GM23338 (cell line): ENCODE measurements at regions not wholly inside any gene's neighbourhood (a gene's known extent, or its start where the extent isn't known, plus 50 kb on each side); places are given as distances from the start of the nearest gene placed in this dataset.

Source experiments
- ATAC-seq: fragments of 200-7000 bp; cut with Tn5 transposase; 3 replicates; pipeline ENCODE4 v1.9.1; 2020
- DNase-seq: peaks from one replicate; pipeline ENCODE4 v3.0.0-alpha.2; 2015; ENCODE audit warnings: low spot score
- H2AFZ ChIP-seq: fragments of 200-600 bp; sonication (generic); 2 replicates; pipeline ENCODE4 v1.8.0; 2016; ENCODE audit warnings: antibody characterized with exemption, mild to moderate bottlenecking, moderate library complexity
- H3F3A ChIP-seq: fragments of 200-600 bp; sonication (generic); replicated peaks from 2 replicates; pipeline ENCODE4 v1.8.0; 2017; ENCODE audit warnings: antibody characterized with exemption, mixed run types, low read depth
- H3K27ac ChIP-seq: fragments of 200-600 bp; sonication (generic); 2 replicates; pipeline ENCODE4 v1.6.1; 2016; ENCODE audit warnings: low read depth
- H3K27me3 ChIP-seq: fragments of 200-600 bp; sonication (generic); 2 replicates; pipeline ENCODE4 v1.8.0; 2016; ENCODE audit warnings: mild to moderate bottlenecking, mixed run types, moderate library complexity; ENCODE audit not compliant: insufficient read depth
- H3K36me3 ChIP-seq: fragments of 200-600 bp; sonication (generic); 2 replicates; pipeline ENCODE4 v1.8.0; 2016; ENCODE audit warnings: mild to moderate bottlenecking; ENCODE audit not compliant: insufficient read depth
- H3K4me1 ChIP-seq: fragments of 200-600 bp; sonication (generic); 2 replicates; pipeline ENCODE4 v1.8.0; 2016; ENCODE audit warnings: mild to moderate bottlenecking, moderate library complexity; ENCODE audit not compliant: insufficient read depth
- H3K4me2 ChIP-seq: fragments of 200-600 bp; sonication (generic); 2 replicates; pipeline ENCODE4 v1.7.1; 2017; ENCODE audit warnings: mixed run types
- H3K4me3 ChIP-seq: fragments of 200-600 bp; sonication (generic); 2 replicates; pipeline ENCODE4 v1.6.1; 2016; ENCODE audit warnings: mixed run types
- H3K79me2 ChIP-seq: fragments of 200-600 bp; sonication (generic); replicated peaks from 2 replicates; pipeline ENCODE4 v1.8.0; 2017; ENCODE audit warnings: mild to moderate bottlenecking; ENCODE audit not compliant: insufficient read depth
- H3K9me2 ChIP-seq: fragments of 200-600 bp; sonication (generic); 2 replicates; pipeline ENCODE4 v1.8.0; 2017; ENCODE audit not compliant: insufficient read depth
- H4K20me1 ChIP-seq: fragments of 200-600 bp; sonication (generic); replicated peaks from 2 replicates; pipeline ENCODE4 v1.8.0; 2017; ENCODE audit warnings: mild to moderate bottlenecking; ENCODE audit not compliant: insufficient read depth
- H3K27ac Mint-ChIP-seq: 2 replicates; pipeline ENCODE4 v1.8.0; 2020; ENCODE audit warnings: inconsistent platforms, mild to moderate bottlenecking, moderate library complexity, mixed read lengths
- H3K27me3 Mint-ChIP-seq: 3 replicates; pipeline ENCODE4 v1.8.0; 2022; ENCODE audit warnings: low read depth, mild to moderate bottlenecking, moderate library complexity, mixed read lengths, inconsistent platforms; ENCODE audit not compliant: insufficient read depth, poor library complexity
- H3K36me3 Mint-ChIP-seq: 3 replicates; pipeline ENCODE4 v1.8.0; 2021; ENCODE audit warnings: low read depth, mild to moderate bottlenecking, inconsistent platforms, moderate library complexity, mixed read lengths
- H3K4me1 Mint-ChIP-seq: 3 replicates; pipeline ENCODE4 v1.8.0; 2020; ENCODE audit warnings: mild to moderate bottlenecking, inconsistent platforms, mixed read lengths
- H3K4me3 Mint-ChIP-seq: 3 replicates; pipeline ENCODE4 v1.8.0; 2021; ENCODE audit warnings: moderate library complexity, mild to moderate bottlenecking, inconsistent platforms, mixed read lengths
- H3K9me3 Mint-ChIP-seq: 3 replicates; pipeline ENCODE4 v1.8.0; 2020; ENCODE audit warnings: moderate library complexity, mild to moderate bottlenecking, inconsistent platforms, mixed read lengths
- CREB1 ChIP-seq: fragments of 250-450 bp; sonication (Bioruptor Pico); IDR thresholded peaks from 2 replicates; pipeline ENCODE4 v1.5.0; 2020; ENCODE audit warnings: low read depth, mild to moderate bottlenecking, moderate library complexity
- EZH2 ChIP-seq: fragments of 200-600 bp; sonication (generic); IDR thresholded peaks from one replicate; pipeline ENCODE4 v1.8.0; 2017; ENCODE audit warnings: antibody characterized with exemption, mild to moderate bottlenecking, low read depth; ENCODE audit not compliant: unreplicated experiment
- EZH2phosphoT487 ChIP-seq: fragments of 200-600 bp; sonication (generic); IDR thresholded peaks from one replicate; pipeline ENCODE4 v1.8.1; 2018; ENCODE audit warnings: antibody characterized with exemption; ENCODE audit not compliant: unreplicated experiment
- JUNB ChIP-seq: IDR thresholded peaks from one replicate; pipeline ENCODE4 v1.6.1; 2016; ENCODE audit warnings: antibody characterized with exemption; ENCODE audit not compliant: unreplicated experiment
- NANOG ChIP-seq: IDR thresholded peaks from 2 replicates; pipeline ENCODE4 v1.6.1; 2016; ENCODE audit warnings: antibody characterized with exemption, borderline replicate concordance
- POLR2AphosphoS5 ChIP-seq: IDR thresholded peaks from 2 replicates; pipeline ENCODE4 v1.6.1; 2016; ENCODE audit warnings: antibody characterized with exemption, low read depth
- STAT1 ChIP-seq: IDR thresholded peaks from one replicate; pipeline ENCODE4 v1.6.1; 2016; ENCODE audit warnings: antibody characterized with exemption; ENCODE audit not compliant: unreplicated experiment
- ZNF114 ChIP-seq: fragments of 250-450 bp; sonication (Bioruptor Pico); IDR thresholded peaks from 2 replicates; pipeline ENCODE4 v1.5.0; 2020; ENCODE audit warnings: mild to moderate bottlenecking, moderate library complexity
- ZNF331 ChIP-seq: fragments of 250-450 bp; sonication (Bioruptor Pico); IDR thresholded peaks from 2 replicates; pipeline ENCODE4 v1.5.0; 2020; ENCODE audit warnings: low read depth, mild to moderate bottlenecking, moderate library complexity
- TF ChIP-seq, protein P1 (sequence below), 2 experiments: fragments of 200-600 bp in 1 of 2; sonication (generic) in 1 of 2; conservative IDR thresholded peaks; 2 replicates each; pipeline versions ENCODE4 v1.5.1 to v1.6.1; 2016 to 2017; ENCODE audit warnings: antibody characterized with exemption in 2 of 2, low read depth in 2 of 2, mild to moderate bottlenecking in 2 of 2, moderate library complexity in 1 of 2
- TF ChIP-seq, protein P2 (sequence below): fragments of 250-450 bp; sonication (Bioruptor Pico); IDR thresholded peaks from 2 replicates; pipeline ENCODE4 v1.5.0; 2020; ENCODE audit warnings: mild to moderate bottlenecking, moderate library complexity
- TF ChIP-seq, protein P3 (sequence below): IDR thresholded peaks from 2 replicates; pipeline ENCODE4 v1.6.1; 2016; ENCODE audit warnings: antibody characterized with exemption
- TF ChIP-seq, protein P4 (sequence below): IDR thresholded peaks from one replicate; pipeline ENCODE4 v1.6.1; 2018; ENCODE audit warnings: antibody characterized with exemption; ENCODE audit not compliant: unreplicated experiment

DNA sequence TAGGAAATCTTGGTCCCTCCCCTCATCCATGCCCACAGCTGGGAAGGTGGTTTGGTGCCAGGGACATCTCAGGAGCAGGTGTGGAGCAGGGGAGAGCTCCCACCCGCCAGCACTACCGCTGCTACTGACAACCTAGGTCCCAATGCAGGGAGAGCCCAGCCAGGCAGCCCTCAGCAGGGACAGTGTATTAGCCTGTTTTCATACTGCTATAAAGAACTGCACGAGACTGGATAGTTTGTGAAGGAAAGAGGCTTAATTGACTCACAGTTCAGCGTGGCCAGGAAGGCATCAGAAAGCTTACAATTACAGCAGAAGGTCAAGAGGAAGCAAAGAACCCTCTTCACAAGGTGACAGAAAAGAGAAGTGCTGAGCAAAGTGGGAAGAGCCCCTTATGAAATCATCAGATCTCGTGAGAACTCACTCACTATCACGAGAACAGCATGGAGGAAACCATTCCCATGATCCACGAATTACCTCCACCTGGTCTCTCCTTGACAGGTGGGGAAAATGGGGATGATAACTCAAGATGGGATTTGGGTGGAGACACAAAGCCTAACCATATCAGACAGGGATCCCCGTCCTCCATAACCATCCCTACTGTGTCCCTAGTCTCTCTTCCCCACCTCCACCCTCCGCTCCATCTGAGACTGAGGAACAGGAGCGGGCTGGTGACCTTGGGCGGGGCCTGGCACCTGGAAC lies 218.6 kb downstream of the TBC1D2B start:
- H3K4me3 Mint-ChIP-seq = no peak overlapping the region; the same call in 2 of the 3 replicates
- no peaks in the 10 kb centered on the region; the same call in 1 of the 3 replicates for H3K9me3 Mint-ChIP-seq
- H3K9me2 ChIP-seq = no peaks in the 10 kb centered on the region
- H3K27ac Mint-ChIP-seq = no peak overlapping the region
- no peaks in the 10 kb centered on the region for H3F3A ChIP-seq
- no peaks in the 10 kb centered on the region for H3K4me1 ChIP-seq
- no peak overlapping the region for H3K4me2 ChIP-seq
- no peaks in the 10 kb centered on the region for H4K20me1 ChIP-seq
- peaks cover 28% of the 10 kb centered on the region for H3K4me1 Mint-ChIP-seq
- H3K36me3 Mint-ChIP-seq = no peaks in the 10 kb centered on the region; the same call in 2 of the 3 replicates
- H2AFZ ChIP-seq = no peak overlapping the region
- ATAC-seq = no peak
- peaks cover 19% of the 10 kb centered on the region for H3K27me3 Mint-ChIP-seq
- no peaks in the 10 kb centered on the region for H3K27me3 ChIP-seq
- no peaks in the 10 kb centered on the region for H3K36me3 ChIP-seq
- TF ChIP-seq, protein P1, sequence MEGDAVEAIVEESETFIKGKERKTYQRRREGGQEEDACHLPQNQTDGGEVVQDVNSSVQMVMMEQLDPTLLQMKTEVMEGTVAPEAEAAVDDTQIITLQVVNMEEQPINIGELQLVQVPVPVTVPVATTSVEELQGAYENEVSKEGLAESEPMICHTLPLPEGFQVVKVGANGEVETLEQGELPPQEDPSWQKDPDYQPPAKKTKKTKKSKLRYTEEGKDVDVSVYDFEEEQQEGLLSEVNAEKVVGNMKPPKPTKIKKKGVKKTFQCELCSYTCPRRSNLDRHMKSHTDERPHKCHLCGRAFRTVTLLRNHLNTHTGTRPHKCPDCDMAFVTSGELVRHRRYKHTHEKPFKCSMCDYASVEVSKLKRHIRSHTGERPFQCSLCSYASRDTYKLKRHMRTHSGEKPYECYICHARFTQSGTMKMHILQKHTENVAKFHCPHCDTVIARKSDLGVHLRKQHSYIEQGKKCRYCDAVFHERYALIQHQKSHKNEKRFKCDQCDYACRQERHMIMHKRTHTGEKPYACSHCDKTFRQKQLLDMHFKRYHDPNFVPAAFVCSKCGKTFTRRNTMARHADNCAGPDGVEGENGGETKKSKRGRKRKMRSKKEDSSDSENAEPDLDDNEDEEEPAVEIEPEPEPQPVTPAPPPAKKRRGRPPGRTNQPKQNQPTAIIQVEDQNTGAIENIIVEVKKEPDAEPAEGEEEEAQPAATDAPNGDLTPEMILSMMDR (conservative IDR thresholded peaks at IDR 0.05; ENCODE audit: low read depth in 2 of 2) = no peak
- TF ChIP-seq, protein P2, sequence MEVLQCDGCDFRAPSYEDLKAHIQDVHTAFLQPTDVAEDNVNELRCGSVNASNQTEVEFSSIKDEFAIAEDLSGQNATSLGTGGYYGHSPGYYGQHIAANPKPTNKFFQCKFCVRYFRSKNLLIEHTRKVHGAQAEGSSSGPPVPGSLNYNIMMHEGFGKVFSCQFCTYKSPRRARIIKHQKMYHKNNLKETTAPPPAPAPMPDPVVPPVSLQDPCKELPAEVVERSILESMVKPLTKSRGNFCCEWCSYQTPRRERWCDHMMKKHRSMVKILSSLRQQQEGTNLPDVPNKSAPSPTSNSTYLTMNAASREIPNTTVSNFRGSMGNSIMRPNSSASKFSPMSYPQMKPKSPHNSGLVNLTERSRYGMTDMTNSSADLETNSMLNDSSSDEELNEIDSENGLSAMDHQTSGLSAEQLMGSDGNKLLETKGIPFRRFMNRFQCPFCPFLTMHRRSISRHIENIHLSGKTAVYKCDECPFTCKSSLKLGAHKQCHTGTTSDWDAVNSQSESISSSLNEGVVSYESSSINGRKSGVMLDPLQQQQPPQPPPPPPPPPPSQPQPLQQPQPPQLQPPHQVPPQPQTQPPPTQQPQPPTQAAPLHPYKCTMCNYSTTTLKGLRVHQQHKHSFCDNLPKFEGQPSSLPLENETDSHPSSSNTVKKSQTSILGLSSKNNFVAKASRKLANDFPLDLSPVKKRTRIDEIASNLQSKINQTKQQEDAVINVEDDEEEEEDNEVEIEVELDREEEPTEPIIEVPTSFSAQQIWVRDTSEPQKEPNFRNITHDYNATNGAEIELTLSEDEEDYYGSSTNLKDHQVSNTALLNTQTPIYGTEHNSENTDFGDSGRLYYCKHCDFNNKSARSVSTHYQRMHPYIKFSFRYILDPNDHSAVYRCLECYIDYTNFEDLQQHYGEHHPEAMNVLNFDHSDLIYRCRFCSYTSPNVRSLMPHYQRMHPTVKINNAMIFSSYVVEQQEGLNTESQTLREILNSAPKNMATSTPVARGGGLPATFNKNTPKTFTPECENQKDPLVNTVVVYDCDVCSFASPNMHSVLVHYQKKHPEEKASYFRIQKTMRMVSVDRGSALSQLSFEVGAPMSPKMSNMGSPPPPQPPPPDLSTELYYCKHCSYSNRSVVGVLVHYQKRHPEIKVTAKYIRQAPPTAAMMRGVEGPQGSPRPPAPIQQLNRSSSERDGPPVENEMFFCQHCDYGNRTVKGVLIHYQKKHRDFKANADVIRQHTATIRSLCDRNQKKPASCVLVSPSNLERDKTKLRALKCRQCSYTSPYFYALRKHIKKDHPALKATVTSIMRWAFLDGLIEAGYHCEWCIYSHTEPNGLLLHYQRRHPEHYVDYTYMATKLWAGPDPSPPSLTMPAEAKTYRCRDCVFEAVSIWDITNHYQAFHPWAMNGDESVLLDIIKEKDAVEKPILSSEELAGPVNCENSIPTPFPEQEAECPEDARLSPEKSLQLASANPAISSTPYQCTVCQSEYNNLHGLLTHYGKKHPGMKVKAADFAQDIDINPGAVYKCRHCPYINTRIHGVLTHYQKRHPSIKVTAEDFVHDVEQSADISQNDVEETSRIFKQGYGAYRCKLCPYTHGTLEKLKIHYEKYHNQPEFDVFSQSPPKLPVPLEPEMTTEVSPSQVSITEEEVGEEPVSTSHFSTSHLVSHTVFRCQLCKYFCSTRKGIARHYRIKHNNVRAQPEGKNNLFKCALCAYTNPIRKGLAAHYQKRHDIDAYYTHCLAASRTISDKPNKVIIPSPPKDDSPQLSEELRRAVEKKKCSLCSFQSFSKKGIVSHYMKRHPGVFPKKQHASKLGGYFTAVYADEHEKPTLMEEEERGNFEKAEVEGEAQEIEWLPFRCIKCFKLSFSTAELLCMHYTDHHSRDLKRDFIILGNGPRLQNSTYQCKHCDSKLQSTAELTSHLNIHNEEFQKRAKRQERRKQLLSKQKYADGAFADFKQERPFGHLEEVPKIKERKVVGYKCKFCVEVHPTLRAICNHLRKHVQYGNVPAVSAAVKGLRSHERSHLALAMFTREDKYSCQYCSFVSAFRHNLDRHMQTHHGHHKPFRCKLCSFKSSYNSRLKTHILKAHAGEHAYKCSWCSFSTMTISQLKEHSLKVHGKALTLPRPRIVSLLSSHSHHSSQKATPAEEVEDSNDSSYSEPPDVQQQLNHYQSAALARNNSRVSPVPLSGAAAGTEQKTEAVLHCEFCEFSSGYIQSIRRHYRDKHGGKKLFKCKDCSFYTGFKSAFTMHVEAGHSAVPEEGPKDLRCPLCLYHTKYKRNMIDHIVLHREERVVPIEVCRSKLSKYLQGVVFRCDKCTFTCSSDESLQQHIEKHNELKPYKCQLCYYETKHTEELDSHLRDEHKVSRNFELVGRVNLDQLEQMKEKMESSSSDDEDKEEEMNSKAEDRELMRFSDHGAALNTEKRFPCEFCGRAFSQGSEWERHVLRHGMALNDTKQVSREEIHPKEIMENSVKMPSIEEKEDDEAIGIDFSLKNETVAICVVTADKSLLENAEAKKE (CRISPR knock-in tag) = no peak
- TF ChIP-seq JUNB = no peak
- no peak for TF ChIP-seq STAT1
- TF ChIP-seq EZH2phosphoT487 = no peak
- TF ChIP-seq, protein P3, sequence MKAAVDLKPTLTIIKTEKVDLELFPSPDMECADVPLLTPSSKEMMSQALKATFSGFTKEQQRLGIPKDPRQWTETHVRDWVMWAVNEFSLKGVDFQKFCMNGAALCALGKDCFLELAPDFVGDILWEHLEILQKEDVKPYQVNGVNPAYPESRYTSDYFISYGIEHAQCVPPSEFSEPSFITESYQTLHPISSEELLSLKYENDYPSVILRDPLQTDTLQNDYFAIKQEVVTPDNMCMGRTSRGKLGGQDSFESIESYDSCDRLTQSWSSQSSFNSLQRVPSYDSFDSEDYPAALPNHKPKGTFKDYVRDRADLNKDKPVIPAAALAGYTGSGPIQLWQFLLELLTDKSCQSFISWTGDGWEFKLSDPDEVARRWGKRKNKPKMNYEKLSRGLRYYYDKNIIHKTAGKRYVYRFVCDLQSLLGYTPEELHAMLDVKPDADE = no peak
- TF ChIP-seq ZNF114 (CRISPR knock-in tag) = no peak
- TF ChIP-seq NANOG = no peak
- no peak for TF ChIP-seq ZNF331 (CRISPR knock-in tag)
- TF ChIP-seq CREB1 = no peak
- TF ChIP-seq, protein P4, sequence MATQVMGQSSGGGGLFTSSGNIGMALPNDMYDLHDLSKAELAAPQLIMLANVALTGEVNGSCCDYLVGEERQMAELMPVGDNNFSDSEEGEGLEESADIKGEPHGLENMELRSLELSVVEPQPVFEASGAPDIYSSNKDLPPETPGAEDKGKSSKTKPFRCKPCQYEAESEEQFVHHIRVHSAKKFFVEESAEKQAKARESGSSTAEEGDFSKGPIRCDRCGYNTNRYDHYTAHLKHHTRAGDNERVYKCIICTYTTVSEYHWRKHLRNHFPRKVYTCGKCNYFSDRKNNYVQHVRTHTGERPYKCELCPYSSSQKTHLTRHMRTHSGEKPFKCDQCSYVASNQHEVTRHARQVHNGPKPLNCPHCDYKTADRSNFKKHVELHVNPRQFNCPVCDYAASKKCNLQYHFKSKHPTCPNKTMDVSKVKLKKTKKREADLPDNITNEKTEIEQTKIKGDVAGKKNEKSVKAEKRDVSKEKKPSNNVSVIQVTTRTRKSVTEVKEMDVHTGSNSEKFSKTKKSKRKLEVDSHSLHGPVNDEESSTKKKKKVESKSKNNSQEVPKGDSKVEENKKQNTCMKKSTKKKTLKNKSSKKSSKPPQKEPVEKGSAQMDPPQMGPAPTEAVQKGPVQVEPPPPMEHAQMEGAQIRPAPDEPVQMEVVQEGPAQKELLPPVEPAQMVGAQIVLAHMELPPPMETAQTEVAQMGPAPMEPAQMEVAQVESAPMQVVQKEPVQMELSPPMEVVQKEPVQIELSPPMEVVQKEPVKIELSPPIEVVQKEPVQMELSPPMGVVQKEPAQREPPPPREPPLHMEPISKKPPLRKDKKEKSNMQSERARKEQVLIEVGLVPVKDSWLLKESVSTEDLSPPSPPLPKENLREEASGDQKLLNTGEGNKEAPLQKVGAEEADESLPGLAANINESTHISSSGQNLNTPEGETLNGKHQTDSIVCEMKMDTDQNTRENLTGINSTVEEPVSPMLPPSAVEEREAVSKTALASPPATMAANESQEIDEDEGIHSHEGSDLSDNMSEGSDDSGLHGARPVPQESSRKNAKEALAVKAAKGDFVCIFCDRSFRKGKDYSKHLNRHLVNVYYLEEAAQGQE = no peak
- TF ChIP-seq POLR2AphosphoS5 = no peak
- TF ChIP-seq EZH2 = no peak
- no peak overlapping the region for H3K27ac ChIP-seq
- no peaks in the 10 kb centered on the region for H3K79me2 ChIP-seq
- no peak overlapping the region for H3K4me3 ChIP-seq
- DNase-seq = no peak
